NCI-H345 treated with DMSO at 0.1 percent for 48 hours (cell line): ENCODE measurements at regions not wholly inside any gene's neighbourhood (a gene's known extent, or its start where the extent isn't known, plus 50 kb on each side); places are given as distances from the start of the nearest gene placed in this dataset.
"Not testable (repeated sequence)": the region's sequence is repeated elsewhere in the genome, so short reads cannot be mapped to it uniquely, and the experiment has no call there.

ENCODE experiments used
- DNase-seq: peaks from one replicate; lab custom pipeline; 2025; ENCODE audit not compliant: unreplicated experiment; lab: John Stamatoyannopoulos, UW

DNA sequence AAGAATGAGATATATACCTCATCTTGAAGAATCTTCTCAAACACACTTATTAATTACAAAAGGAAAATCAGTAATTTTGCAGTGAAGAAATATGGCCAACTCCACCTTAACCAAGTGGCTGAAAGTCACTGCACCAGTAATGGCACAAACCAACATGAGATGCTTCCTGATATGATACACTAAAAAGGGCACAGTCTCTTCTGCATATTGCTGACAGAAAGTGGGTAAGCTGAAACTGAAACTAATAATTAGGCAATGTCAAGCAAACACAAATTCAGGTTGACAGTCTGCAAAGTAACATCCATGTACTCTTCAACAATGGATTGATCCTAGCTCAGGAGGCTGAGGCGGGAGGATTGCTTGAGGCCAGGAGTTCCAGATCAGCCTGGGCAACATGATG, 56.1 kb downstream of the ZNF22 start:
- not testable (repeated sequence) for DNase-seq

DNA sequence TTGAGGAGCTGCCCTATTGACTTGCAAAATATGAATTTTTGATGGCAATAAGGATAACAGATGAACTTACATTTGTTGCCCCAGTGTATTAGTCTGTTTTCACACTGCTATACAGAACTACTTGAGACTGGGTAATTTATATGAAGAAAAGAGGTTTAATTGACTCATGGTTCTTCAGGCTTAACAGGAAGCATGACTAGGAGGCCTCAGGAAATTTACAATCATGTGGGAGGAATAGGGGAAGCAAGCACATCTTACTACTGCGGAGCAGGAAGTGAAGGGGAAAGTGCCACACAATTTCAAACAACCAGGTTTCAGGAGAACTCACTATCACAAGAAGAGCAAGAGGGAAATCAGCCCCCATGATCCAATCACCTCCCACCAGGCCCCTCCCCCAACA, 57.9 kb downstream of the ZNF22 start:
- no peak for DNase-seq

DNA sequence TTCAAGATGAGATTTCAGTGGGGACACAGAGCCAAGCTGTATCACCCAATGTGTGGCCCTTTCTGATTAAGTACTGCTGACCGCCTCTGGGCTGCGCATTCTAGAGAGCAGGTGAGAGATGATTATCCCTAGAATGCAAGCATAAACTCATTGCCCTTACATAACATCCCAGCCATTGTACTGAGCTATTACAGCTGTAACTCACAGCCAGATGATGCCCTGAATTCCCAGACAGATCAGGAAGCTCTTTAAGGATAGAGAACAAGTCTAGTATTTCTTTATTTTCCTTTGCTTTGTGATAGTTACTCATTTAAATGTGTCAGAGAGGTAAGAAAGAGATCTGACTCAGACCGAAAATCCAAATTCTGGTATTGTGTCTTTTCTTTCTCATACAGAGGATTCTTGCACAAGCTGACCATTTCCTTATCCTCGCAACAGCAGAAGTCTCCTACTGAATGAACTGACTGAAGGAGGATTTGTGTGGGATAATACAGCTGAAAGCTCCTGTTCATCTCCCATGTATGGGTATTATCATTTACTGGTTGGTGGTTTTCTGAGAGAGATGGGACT, 58.4 kb downstream of the ZNF22 start:
- no peak for DNase-seq

DNA sequence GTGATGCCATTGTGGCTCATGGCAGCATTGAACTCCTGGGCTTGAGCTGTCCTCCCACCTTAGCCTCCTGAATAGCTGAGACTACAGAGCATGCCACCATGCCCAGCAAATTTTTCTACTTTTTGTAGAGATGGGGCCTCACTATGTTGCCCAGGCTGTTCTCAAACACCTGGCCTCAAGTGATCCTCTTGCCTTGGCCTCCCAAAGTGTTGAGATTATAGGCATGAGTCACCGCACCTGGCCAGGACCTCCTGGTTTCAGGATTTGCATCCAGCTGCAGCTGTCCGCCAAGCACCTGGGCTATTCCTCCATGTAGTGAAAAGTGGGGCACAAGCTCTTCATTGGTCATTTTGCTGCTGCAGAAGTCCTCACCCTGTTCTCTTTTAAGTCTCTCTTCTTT, 58.9 kb downstream of the ZNF22 start:
- DNase-seq: no peak

DNA sequence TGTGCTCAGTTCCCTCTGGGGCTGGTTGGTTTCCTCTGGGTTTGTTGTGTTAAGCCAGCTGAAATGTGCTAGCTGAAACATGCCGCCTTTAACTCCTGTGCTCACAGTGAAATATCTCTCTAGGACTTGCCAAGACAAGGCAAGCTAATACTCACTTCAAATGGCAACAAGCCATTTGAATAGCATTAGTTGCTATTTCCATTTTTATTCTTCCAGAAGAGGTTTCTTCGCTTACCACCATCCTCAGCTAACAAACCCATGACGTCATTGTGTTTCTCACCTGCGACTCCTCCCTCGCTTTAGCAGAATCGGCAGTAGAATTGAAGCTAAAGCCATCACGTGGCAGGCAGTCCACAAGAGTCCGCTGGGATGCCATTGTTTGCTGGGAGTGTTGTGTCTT, 61.3 kb downstream of the ZNF22 start:
- DNase-seq: no peak

DNA sequence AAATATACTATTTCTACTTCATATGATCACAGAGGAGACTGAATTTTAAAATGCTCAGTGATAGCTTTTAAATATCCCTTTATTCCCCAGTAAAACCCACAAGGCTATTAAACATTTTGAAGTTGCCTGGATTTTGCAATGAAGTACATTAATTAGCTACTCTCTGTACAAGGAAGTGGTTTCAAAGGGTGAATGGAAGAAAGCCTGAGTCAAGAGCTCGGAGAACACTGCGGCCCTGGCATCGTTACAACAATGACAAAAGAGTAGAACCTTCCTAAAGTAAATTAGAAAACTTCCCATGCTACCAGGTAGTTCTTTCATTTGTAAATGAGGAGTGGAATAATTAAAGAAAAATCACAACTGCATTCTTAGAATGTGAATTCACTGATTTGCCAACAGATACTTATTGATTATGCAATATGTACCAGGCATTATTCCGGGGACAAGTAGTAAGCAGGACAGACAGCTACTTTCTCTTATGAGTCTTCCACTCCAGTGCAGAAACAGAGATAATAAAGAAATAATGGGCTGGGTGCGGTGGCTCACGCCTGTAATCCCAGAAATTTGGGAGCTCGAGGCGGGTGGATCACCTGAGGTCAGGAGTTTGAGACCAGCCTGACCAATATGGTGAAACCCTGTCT, 63.0 kb downstream of the ZNF22 start:
- no peak for DNase-seq

DNA sequence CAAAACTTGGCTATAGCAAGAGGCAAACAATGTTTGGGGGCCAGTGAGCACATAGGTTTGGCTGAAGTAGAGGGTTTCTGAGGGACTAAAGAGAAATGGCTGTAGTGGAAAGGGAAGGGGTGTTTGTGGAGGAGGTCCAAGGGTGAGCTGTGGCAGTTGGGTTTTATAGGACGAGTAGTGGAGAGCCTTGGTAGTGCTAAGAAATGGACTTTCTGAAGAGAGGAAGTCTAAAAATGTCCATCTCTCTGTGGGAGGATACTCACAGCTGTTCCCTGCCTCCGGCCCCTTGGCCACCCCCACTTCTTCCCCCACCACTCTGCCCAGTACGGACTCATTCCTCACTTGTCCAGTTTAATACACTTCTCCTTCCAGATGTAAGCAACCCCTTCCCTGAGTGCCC, 64.3 kb downstream of the ZNF22 start:
- no peak for DNase-seq

DNA sequence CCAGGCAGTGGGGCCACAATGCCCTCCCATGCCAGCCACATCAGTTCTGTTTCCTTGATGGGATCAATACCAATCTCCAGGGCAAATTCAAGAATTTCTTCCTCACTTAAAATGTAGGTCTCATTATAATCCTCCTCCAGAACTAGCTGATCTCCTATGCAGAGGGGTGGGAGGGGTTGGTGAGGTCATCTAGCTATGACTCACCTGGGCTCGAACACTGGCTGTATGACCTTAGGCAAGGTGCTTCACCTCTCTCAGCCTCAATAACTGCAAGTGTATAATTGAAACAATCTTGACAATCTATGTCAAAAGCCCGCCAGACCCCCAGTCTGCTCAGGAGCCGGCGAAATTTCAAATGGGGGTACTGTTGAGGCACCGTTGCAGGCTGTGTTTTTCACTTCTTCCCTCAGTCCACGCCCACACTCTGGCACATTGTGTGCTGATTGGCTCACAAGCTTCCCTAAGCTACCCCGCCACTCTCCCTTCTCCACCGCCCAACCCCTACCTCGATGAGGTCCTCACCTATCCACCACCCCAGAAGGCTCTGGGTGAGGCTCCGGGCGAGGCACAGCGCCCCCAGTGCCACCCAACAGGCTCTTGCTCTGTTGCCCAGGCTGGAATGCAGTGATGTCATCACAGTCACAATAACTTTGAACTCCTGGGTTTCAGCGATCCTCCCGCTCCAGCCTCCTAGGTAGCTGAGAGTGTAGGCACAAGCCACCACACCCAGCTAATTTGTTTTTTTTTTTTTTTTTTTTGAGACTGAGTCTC, 70.5 kb downstream of the ZNF22 start:
- no peak for DNase-seq

DNA sequence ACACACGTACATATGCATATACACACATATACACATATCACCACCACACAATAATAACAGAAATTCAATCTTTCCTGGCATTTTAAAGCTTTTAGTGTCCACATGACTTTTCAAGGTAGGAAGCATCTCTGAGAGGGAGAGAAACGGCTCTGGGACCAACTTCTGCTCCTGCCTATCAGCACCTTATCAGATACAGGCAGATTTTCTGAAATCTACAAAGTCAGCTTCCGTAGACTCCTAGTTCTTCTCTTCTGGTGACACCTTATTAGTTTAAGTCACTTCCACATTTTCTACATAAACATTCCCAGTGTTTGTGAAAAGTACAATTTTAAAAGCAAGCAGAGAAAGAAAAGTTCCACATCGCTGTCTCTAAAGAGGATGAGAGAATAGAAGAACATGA, 74.5 kb downstream of the ZNF22 start:
- no peak for DNase-seq

DNA sequence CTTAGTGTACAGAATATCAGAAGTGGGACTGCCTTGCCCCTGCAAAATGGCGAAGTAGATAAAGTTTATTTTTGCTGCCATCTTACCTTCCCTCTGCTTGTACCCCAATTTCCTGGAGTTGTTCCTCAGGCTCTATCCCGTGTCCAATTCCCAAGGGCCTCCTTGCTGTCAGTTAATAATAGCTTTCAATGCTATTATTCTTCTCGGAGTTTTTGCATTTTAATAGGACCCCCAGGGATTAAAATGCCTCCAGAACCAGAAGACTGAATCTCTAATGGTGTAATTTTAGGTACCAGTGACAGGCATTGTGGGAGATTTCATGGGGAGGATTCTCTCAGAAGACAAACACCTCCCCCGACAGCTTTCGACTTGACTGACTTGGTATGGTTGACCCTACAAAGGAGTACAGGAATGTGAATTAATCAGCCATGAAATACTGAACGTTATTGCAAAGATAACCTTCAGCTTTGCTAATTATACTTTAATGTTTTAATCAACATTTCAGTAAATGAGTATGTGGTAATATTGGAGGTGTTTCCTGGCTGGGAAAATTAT, 75.2 kb downstream of the ZNF22 start:
- DNase-seq: no peak

DNA sequence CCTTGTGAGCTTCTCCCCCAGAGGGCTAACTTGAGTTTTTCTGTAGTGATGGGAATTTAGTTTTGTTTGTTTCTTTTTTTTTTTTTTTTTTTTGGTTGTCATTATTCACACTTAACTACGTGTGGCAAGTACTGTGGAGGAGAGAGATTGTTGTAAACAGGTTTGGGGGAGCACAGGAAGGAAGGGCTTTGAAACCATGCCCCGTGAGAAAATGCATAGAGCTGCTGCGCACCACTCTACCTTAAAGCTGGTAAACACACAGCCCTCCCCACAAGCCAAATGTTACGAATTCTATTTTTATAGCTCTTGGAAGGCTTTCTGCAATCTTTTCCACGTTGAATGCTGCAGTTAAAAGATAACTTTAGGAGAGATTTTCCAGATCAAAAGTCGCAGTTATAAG, 76.2 kb downstream of the ZNF22 start:
- no peak for DNase-seq

DNA sequence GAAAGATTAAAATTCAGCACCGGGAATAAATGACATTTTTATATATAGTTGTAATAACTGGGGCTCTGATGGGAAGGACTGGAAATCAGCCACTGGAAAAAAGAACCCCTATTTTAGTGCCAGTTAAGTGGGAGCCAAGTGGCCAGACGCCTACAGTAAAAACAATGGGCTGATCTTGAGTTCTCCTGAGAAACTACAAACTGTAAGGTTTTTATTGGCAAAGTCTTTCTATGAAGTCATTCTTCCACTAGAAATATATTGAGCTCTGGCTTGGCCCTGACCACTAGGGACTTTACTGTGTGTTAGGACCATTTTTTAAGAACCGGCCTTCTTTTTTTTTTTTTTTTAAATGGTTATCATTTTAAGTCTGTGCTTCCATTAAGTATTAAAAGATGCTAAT, 79.6 kb downstream of the ZNF22 start:
- DNase-seq: no peak

DNA sequence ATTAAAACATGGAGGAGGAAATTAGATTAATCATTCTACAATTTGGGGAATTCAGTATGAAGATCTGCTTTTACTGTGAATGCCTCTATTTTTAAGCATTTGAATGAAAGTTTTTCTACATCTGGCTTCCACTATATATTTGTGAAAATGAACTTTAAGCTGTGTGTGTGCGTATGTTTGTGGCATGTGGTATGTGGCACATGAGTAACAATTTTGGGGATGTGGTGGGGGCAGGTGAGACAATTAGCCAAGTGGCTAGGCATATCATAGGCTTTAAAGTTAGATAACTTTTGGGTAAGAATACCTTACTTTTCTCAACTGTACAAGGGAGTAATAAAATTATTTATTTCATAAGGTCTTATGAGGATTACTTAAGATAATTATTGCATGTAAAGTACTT, 81.5 kb downstream of the ZNF22 start:
- DNase-seq: no peak

DNA sequence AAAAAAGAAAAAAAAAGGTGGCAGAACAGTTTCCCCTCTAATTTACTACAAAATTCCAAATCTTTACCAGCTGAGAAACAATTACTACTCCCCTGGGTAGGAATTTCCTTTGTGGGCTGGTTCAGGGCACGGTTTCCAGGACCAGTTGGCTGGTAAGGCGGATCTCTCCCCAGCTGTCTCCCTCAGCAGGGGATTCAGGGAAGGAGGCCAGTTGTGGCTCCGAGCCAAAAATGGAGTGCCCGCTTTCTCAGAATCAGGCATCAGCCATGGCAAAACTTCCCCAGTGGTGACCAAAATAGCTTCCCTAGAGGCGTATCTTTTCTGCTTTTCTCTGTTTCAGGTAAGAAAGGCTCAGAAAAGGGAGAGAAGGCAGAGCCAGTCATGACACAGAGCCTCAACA, 91.2 kb downstream of the ZNF22 start:
- DNase-seq: no peak

DNA sequence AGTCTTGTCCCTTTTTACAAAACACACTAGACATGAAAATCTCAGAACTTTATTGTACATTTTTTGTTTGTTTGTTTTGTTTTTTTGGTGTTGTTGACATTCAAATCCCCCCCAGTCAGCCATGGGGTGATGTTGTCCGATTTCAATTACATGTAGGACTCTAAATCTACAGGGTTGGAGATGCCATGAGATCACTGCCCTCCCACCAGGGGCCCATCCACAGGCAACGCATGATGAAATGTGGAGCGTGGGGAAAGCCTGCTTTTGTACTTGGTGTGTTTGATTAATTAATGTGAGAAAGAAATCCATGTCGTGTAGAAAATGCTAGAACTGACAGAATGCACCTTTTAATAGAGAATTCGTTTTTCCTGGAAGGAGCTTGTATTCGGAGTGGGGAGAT, 93.2 kb downstream of the ZNF22 start:
- no peak for DNase-seq

DNA sequence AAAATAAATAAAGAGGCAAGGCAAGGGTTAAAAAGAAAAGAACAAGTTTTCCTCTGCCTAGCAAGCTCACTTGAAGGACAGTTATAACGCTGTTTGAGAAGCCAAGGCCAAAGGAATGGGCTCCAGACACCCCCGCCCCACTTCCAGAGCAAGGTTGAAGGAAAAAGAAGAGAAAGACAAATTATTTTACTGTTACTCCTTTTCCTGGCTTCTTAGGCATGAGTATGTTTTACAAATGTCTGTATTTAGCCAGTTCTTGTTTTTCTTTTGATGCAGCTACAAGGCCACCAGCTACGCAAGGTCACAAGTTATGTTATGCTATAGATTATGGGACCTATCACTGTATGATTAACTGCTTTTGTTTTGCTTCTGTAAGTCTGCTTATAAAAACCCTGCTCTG, 94.6 kb downstream of the ZNF22 start:
- no peak for DNase-seq

DNA sequence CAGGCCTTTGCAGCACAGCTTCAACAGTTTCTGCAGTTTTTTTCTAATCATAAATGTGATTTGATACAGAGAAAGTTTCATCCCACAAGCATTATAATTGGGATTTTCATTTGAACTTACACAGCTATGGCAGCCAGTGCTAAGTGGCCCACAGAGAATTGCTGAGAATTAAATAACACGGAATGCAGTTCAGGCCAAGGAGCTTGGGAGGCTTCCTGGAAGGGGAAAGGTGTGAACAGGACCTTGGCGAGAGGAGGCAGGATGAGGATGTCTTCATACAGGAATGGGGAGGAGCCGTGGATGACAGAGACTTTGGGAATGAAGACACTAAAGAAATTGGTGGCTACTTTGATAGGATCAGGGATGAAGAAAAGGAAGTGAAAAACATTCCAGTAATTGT, 95.3 kb downstream of the ZNF22 start:
- no peak for DNase-seq

DNA sequence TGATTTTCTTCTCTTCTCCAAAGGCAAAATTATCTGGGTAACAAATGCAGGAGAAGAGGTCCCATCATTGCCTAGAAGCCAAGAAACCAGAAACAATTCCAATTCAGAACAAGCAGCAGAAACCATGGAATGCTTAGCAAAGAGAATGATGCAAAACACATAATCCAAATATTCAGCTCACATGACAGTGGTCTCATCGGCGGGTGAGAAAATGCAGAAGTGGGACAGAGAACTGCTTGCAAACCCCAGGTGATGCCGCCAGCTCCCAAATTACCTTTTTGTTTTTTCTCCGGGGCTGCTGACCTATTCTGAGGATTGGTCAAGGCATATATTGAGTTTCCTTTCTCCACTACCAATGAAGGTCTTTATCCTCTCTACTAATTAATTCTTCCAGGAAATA, 99.7 kb downstream of the ZNF22 start:
- DNase-seq: no peak

DNA sequence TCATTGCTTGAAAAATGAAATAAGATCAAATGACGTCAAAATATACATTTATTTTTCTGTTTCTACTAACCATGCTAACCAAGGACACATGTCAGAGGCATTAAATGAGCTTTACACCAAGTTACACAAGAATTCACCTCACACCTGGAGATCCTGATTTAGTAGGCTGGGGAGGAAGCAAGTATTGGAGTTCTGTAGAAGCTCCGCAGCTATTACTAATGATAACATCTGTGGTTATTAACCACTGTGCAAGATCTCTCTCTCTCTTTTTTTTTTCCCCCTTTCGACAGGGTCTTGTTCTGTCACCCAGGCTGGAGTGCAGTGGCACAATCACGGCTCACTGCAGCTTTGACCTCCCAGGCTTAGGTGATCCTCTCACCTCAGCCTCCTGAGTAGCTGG, 104.0 kb downstream of the ZNF22 start:
- DNase-seq: no peak

DNA sequence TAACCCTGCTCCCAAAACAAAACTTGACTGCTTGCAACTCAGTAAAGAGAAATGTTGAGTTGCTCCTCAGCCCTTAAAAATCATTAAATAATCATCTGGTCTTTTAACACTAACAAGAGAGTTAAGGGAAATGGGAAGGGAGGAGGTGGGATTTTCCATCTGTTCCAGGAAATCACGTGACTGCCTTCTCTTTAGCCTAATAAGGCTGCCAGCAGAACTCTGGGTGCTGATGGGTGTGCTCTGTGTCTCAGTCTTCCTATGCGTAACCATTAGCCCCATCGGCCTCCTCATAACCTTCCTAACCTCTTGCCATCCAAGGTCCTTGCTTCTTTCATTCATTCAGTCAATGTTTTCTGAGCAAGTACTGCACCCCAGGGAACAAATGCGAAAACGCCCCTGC, 104.6 kb downstream of the ZNF22 start:
- not testable (repeated sequence) for DNase-seq

DNA sequence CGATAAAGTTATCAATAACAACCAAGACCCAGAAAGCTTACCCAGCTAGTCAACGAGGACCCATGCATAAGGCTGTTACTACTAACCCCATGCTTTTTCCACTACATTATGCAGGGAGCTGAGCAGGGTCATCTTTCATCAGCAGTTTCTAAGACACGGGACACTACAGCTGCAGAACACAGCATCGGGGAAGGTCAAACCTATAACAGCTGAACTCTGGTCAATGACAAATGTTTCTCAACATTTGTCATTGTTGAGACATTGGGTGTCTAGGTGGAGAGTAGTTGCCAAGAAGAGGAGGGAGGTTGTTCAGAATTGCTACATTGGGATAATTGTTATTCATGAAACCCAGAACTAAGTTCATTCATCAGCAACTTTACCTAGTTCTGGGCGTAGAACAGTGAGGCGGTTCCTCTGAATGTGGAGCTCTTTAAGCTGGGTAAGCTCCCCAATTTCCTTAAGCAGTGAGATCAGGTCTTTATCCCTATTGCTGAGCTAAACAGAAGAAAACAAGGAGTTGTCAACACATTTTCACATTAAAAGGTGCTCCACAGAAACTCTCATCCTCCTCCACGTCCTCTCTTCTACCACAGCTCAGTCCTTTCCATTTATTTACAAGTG, 105.6 kb downstream of the ZNF22 start:
- no peak for DNase-seq

DNA sequence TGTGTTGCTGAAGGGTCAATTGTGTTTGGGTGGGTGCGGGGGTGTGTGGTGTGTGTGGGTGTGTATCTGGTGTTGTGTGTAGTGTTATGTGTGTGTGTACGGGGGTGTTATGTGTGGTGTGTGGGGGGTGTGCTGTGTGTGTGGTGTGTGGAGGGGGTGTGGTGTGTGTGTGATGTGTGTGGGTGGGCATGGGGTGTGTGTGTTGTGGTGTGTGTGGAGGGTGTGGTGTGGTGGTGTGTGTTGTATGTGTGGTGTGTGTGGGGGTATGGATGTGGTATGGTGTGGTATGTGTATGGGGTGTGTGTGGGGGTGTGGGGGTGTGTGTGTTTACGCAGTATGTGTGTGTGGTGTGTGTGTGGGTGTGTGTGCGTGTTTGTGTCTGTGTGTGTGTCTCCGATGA, 110.8 kb downstream of the ZNF22 start:
- no peak for DNase-seq
